Stimulated activated memory B cell treated with anti-CD40 and anti-IgM and Interleukin-4, amounts not matched to agents 10 μg/mL and 1 μg/mL and 100 μg/mL, for 72 hours (primary cell): ENCODE measurements at regions not wholly inside any gene's neighbourhood (a gene's known extent, or its start where the extent isn't known, plus 50 kb on each side); places are given as distances from the start of the nearest gene placed in this dataset.

Experiments used
- ATAC-seq: fragments of 150-1000 bp; cut with Tn5 transposase; 2 replicates; pipeline ENCODE4 v1.10.0; 2021
- H3K27ac Mint-ChIP-seq: one replicate; pipeline ENCODE4 v1.8.0; 2022; ENCODE audit warnings: mild to moderate bottlenecking, mixed read lengths
- H3K27me3 Mint-ChIP-seq: one replicate; pipeline ENCODE4 v1.8.0; 2022; ENCODE audit warnings: mixed read lengths
- H3K36me3 Mint-ChIP-seq: one replicate; pipeline ENCODE4 v1.8.0; 2022; ENCODE audit warnings: mixed read lengths
- H3K4me1 Mint-ChIP-seq: one replicate; pipeline ENCODE4 v1.8.0; 2022; ENCODE audit warnings: mixed read lengths
- H3K4me3 Mint-ChIP-seq: one replicate; pipeline ENCODE4 v1.8.0; 2022; ENCODE audit warnings: mild to moderate bottlenecking, moderate library complexity, mixed read lengths
- H3K9me3 Mint-ChIP-seq: one replicate; pipeline ENCODE4 v1.8.0; 2022; ENCODE audit warnings: mixed read lengths

GRCh38 chr1:221089803-221090202, 210.6 kb downstream of the HLX start:
- H3K4me1 Mint-ChIP-seq, result peaks cover 9% of the 10 kb centered on the region
- H3K9me3 Mint-ChIP-seq, result no peaks in the 10 kb centered on the region
- H3K4me3 Mint-ChIP-seq, result no peak overlapping the region
- peaks cover 6% of the 10 kb centered on the region for H3K36me3 Mint-ChIP-seq
- H3K27me3 Mint-ChIP-seq, result no peaks in the 10 kb centered on the region
- no peak for ATAC-seq
- no peak overlapping the region for H3K27ac Mint-ChIP-seq

- Mint-ChIP-seq H3K4me1 (peaks cover 12% of the 10 kb centered on the region), H3K36me3 (peaks cover 8% of the 10 kb centered on the region), H3K9me3 (peaks cover 7% of the 10 kb centered on the region), H3K27ac (no peak overlapping the region), H3K27me3 (no peaks in the 10 kb centered on the region), H3K4me3 (no peak overlapping the region)
- no peak for ATAC-seq
Observed at GRCh38 chr1:221093903-221094791, 214.9 kb downstream of the HLX start.

- Mint-ChIP-seq H3K4me3 (no peak overlapping the region), H3K27me3 (no peaks in the 10 kb centered on the region), H3K4me1 (peaks cover 28% of the 10 kb centered on the region), H3K27ac (peak overlapping the region; percentile 77), H3K9me3 (peaks cover 10% of the 10 kb centered on the region), H3K36me3 (peaks cover 14% of the 10 kb centered on the region)
- ATAC-seq, result no peak
Observed at GRCh38 chr1:221097479-221098281, 218.4 kb downstream of the HLX start.

GRCh38 chr1:221098471-221099405, 219.5 kb downstream of the HLX start:
- Mint-ChIP-seq H3K36me3 (peaks cover 14% of the 10 kb centered on the region), H3K4me1 (peaks cover 28% of the 10 kb centered on the region), H3K27ac (peak overlapping the region; percentile 77), H3K27me3 (no peaks in the 10 kb centered on the region), H3K4me3 (no peak overlapping the region), H3K9me3 (peaks cover 10% of the 10 kb centered on the region)
- peak; percentile 43 for ATAC-seq

- no peaks in the 10 kb centered on the region for H3K27me3 Mint-ChIP-seq
- ATAC-seq, result no peak
- H3K27ac Mint-ChIP-seq, result peak overlapping the region; percentile 77
- H3K4me3 Mint-ChIP-seq, result no peak overlapping the region
- peaks cover 15% of the 10 kb centered on the region for H3K36me3 Mint-ChIP-seq
- peaks cover 35% of the 10 kb centered on the region for H3K4me1 Mint-ChIP-seq
- H3K9me3 Mint-ChIP-seq, result peaks cover 10% of the 10 kb centered on the region
Observed at GRCh38 chr1:221099747-221100595, 220.7 kb downstream of the HLX start.

- Mint-ChIP-seq H3K4me1 (peaks cover 41% of the 10 kb centered on the region), H3K36me3 (peaks cover 21% of the 10 kb centered on the region), H3K9me3 (peaks cover 10% of the 10 kb centered on the region), H3K27me3 (no peaks in the 10 kb centered on the region), H3K4me3 (no peak overlapping the region), H3K27ac (peak overlapping the region; percentile 77)
- ATAC-seq, result no peak
Observed at GRCh38 chr1:221100611-221101010, 221.4 kb downstream of the HLX start.

GRCh38 chr1:221101807-221102605, 222.8 kb downstream of the HLX start:
- Mint-ChIP-seq H3K27me3 (no peaks in the 10 kb centered on the region), H3K27ac (no peak overlapping the region), H3K36me3 (peaks cover 25% of the 10 kb centered on the region), H3K4me3 (no peak overlapping the region), H3K9me3 (peaks cover 10% of the 10 kb centered on the region), H3K4me1 (peaks cover 46% of the 10 kb centered on the region)
- ATAC-seq, result no peak

GRCh38 chr1:221104596-221104995, 225.4 kb downstream of the HLX start:
- Mint-ChIP-seq H3K27me3 (no peaks in the 10 kb centered on the region), H3K36me3 (peaks cover 17% of the 10 kb centered on the region), H3K27ac (peak overlapping the region; percentile 21), H3K9me3 (peaks cover 3% of the 10 kb centered on the region), H3K4me3 (no peak overlapping the region), H3K4me1 (peaks cover 30% of the 10 kb centered on the region)
- no peak for ATAC-seq

- Mint-ChIP-seq H3K4me1 (peaks cover 21% of the 10 kb centered on the region), H3K27me3 (no peaks in the 10 kb centered on the region), H3K27ac (peak overlapping the region; percentile 21), H3K36me3 (peaks cover 16% of the 10 kb centered on the region), H3K9me3 (peaks cover 3% of the 10 kb centered on the region), H3K4me3 (no peak overlapping the region)
- no peak for ATAC-seq
Observed at GRCh38 chr1:221105578-221105977, 226.3 kb downstream of the HLX start.

GRCh38 chr1:221106616-221107015, 227.4 kb downstream of the HLX start:
- H3K36me3 Mint-ChIP-seq, result peaks cover 16% of the 10 kb centered on the region
- no peak overlapping the region for H3K27ac Mint-ChIP-seq
- H3K9me3 Mint-ChIP-seq, result peaks cover 7% of the 10 kb centered on the region
- H3K27me3 Mint-ChIP-seq, result no peaks in the 10 kb centered on the region
- peaks cover 18% of the 10 kb centered on the region for H3K4me1 Mint-ChIP-seq
- ATAC-seq, result no peak
- no peak overlapping the region for H3K4me3 Mint-ChIP-seq

GRCh38 chr1:221109930-221110329, 230.7 kb downstream of the HLX start:
- no peak for ATAC-seq
- no peak overlapping the region for H3K27ac Mint-ChIP-seq

GRCh38 chr1:221117133-221117532, 237.9 kb downstream of the HLX start:
- H3K4me3 Mint-ChIP-seq, result no peak overlapping the region
- H3K4me1 Mint-ChIP-seq, result no peaks in the 10 kb centered on the region
- no peak for ATAC-seq
- peaks cover 11% of the 10 kb centered on the region for H3K9me3 Mint-ChIP-seq
- no peaks in the 10 kb centered on the region for H3K27me3 Mint-ChIP-seq
- H3K27ac Mint-ChIP-seq, result peak overlapping the region; percentile 24
- H3K36me3 Mint-ChIP-seq, result peaks cover 28% of the 10 kb centered on the region

More at GRCh38 chr1:221109930-221110329, 230.7 kb downstream of the HLX start:
- H3K36me3 Mint-ChIP-seq, result peaks cover 29% of the 10 kb centered on the region
- H3K9me3 Mint-ChIP-seq, result peaks cover 12% of the 10 kb centered on the region
- no peaks in the 10 kb centered on the region for H3K27me3 Mint-ChIP-seq
- H3K4me3 Mint-ChIP-seq, result no peak overlapping the region
- peaks cover 11% of the 10 kb centered on the region for H3K4me1 Mint-ChIP-seq

- H3K4me1 Mint-ChIP-seq, result no peaks in the 10 kb centered on the region
- no peak for ATAC-seq
- peaks cover 9% of the 10 kb centered on the region for H3K9me3 Mint-ChIP-seq
- no peaks in the 10 kb centered on the region for H3K27me3 Mint-ChIP-seq
- peak overlapping the region; percentile 24 for H3K27ac Mint-ChIP-seq
- no peak overlapping the region for H3K4me3 Mint-ChIP-seq
- H3K36me3 Mint-ChIP-seq, result peaks cover 25% of the 10 kb centered on the region
Observed at GRCh38 chr1:221117548-221117951, 238.3 kb downstream of the HLX start.
